ENCODE measurements at regions not wholly inside any gene's neighbourhood (a gene's known extent, or its start where the extent isn't known, plus 50 kb on each side); places are given as distances from the start of the nearest gene placed in this dataset.

DNA sequence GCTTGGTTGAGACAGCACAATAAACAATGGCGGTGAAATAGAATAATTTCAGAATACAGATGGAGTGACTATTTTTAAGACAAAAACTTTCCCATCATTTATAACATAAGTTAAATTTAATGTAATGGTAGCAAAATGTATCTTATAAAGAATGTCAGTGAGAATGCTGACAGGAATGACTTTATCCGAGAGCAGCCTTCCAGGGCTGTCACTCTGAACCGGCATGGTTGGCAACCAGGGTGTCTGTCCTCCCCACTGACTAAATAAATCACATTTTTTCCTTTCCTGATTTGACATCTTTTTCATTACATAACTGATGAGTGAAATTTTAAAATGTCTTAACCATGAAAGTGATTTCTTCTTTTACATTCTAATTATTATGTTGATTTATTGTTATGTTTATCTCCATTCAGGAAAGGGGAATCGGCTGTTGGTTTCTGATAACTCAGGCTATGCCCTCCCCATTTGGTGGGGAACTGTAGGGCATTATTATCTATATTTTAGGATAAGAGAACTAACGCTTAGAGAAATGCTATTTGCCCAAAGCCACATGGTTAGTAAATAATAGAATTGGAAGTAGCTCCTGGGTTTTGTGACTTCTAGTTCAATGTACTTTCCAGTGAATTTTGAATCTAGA, 109.2 kb upstream of the OGFRL1 start:
- Mint-ChIP-seq H3K27me3 (peaks cover 9% of the 10 kb centered on the region), H3K9me3 (peaks cover 10% of the 10 kb centered on the region), H3K36me3 (peaks cover 4% of the 10 kb centered on the region), H3K4me3 (no peak overlapping the region), H3K4me1 (ENCODE audit: unreplicated experiment) (no peaks in the 10 kb centered on the region), H3K27ac (no peak overlapping the region)
- no peak for DNase-seq (ENCODE audit: extremely low spot score, unreplicated experiment)
- TF ChIP-seq, protein P1, sequence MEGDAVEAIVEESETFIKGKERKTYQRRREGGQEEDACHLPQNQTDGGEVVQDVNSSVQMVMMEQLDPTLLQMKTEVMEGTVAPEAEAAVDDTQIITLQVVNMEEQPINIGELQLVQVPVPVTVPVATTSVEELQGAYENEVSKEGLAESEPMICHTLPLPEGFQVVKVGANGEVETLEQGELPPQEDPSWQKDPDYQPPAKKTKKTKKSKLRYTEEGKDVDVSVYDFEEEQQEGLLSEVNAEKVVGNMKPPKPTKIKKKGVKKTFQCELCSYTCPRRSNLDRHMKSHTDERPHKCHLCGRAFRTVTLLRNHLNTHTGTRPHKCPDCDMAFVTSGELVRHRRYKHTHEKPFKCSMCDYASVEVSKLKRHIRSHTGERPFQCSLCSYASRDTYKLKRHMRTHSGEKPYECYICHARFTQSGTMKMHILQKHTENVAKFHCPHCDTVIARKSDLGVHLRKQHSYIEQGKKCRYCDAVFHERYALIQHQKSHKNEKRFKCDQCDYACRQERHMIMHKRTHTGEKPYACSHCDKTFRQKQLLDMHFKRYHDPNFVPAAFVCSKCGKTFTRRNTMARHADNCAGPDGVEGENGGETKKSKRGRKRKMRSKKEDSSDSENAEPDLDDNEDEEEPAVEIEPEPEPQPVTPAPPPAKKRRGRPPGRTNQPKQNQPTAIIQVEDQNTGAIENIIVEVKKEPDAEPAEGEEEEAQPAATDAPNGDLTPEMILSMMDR (conservative IDR thresholded peaks at IDR 0.05): no peak

DNA sequence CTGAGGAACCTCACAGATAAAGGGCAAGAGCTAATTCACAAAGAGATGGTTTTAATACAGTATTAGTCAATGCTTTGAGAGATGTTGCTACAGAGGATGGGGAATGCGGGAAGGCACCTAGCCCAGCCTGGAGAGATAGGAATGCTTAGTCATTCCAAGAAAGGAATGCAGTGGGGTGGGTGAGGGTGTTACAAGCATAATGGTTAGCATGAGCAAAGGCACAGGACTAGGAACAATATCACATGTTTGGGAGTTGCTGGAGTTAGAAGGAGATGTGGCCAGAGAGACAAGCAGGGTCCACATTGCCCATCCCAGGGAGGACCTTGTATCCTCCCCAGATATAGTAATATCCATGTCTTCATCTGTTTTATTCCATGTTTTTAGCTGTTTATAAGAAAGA, 107.0 kb upstream of the OGFRL1 start:
- H3K4me3 Mint-ChIP-seq: no peak overlapping the region
- no peaks in the 10 kb centered on the region for H3K4me1 Mint-ChIP-seq (ENCODE audit: unreplicated experiment)
- peaks cover 9% of the 10 kb centered on the region for H3K27me3 Mint-ChIP-seq
- DNase-seq (ENCODE audit: extremely low spot score, unreplicated experiment): no peak
- peaks cover 4% of the 10 kb centered on the region for H3K36me3 Mint-ChIP-seq
- peaks cover 10% of the 10 kb centered on the region for H3K9me3 Mint-ChIP-seq
- TF ChIP-seq, protein P1 (conservative IDR thresholded peaks at IDR 0.05): no peak
- no peak overlapping the region for H3K27ac Mint-ChIP-seq

DNA sequence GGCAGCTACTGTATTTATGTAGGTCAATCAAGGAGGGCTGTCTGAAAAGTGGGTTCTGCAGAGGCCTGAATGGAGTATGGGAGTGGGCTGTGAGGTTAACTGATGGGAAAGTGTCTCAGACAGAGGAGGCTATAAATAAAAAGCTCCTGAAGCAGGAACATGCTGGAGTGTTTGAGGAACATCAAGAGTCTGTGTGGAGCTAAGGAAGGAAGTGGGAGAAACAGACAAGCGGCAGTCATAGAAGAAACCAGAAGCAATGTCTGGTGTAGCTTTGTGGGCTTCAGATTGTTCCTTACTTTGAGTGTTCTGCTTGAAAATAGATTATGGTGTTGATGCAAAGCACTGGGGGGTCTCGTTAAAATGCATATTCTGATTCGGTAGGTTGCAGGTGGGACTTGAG, 101.5 kb upstream of the OGFRL1 start:
- no peak overlapping the region for H3K27ac Mint-ChIP-seq
- H3K4me1 Mint-ChIP-seq (ENCODE audit: unreplicated experiment): no peaks in the 10 kb centered on the region
- DNase-seq (ENCODE audit: extremely low spot score, unreplicated experiment): no peak
- peaks cover 1% of the 10 kb centered on the region for H3K9me3 Mint-ChIP-seq
- TF ChIP-seq, protein P1 (conservative IDR thresholded peaks at IDR 0.05): no peak
- H3K36me3 Mint-ChIP-seq: no peaks in the 10 kb centered on the region
- H3K27me3 Mint-ChIP-seq: peaks cover 12% of the 10 kb centered on the region
- no peak overlapping the region for H3K4me3 Mint-ChIP-seq

DNA sequence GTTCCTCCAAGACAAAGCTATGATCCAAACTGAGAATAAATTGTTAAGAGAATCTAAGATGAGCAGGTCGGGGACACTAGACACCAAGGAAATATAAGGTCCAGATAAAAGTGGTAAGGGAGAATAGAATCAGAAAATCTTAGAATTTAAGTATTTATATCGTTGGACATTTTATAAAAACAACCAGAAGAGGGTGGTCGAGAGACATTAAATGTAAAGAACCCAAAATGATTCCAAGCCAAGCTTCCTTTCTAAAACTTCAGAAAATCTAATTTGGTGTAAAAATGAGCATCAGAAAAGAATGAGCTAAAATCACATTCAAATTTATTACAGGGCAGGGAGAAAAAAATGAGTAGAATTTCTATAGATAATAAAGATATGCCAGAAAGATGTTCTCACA, 97.8 kb upstream of the OGFRL1 start:
- TF ChIP-seq, protein P1 (conservative IDR thresholded peaks at IDR 0.05): peak; percentile 71
- no peak for DNase-seq (ENCODE audit: extremely low spot score, unreplicated experiment)
- no peak overlapping the region for H3K27ac Mint-ChIP-seq
- H3K36me3 Mint-ChIP-seq: no peaks in the 10 kb centered on the region
- H3K4me3 Mint-ChIP-seq: no peak overlapping the region
- H3K9me3 Mint-ChIP-seq: no peaks in the 10 kb centered on the region
- peaks cover 6% of the 10 kb centered on the region for H3K27me3 Mint-ChIP-seq
- H3K4me1 Mint-ChIP-seq (ENCODE audit: unreplicated experiment): no peaks in the 10 kb centered on the region

DNA sequence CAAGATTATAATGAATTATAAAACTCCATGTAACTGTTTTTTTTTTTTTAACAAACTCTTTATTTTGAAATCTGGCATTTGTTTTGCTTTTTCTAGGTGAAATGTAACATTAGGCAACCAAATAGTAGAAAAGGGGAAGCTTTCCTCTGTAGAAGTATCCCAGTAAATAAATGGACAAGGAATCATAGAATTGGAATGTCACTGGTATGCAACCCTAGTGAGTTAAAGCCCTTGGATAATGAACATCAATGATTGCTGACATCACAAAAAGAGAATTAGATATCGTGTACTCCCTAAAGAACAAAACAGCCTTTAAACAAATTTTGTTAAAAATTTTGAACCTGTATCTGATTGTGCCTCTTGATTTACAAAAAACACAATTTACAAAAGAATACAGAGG, 93.9 kb upstream of the OGFRL1 start:
- Mint-ChIP-seq H3K4me3 (no peak overlapping the region), H3K4me1 (ENCODE audit: unreplicated experiment) (no peaks in the 10 kb centered on the region), H3K9me3 (no peaks in the 10 kb centered on the region), H3K27me3 (peaks cover 3% of the 10 kb centered on the region), H3K27ac (no peak overlapping the region), H3K36me3 (no peaks in the 10 kb centered on the region)
- TF ChIP-seq, protein P1 (conservative IDR thresholded peaks at IDR 0.05): no peak
- DNase-seq (ENCODE audit: extremely low spot score, unreplicated experiment): no peak

DNA sequence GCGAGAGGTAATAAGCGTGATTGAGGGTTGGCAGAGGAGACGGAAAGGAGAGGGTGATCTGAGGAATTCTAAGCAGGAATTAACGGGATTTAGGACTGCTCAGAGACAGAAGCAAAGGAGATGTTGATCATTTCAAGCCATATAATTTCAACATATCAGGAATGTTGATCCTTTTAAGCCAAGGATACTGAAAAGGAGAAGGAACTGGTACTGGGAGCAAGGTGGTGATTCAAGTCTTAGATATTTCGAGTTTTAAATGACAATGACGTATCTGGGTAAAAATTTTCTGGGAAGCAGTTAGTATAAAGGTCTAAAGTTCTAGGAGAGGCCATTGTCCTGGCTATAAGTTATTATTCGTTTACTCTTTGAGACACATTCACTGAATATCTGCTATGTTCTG, 91.3 kb upstream of the OGFRL1 start:
- H3K4me1 Mint-ChIP-seq (ENCODE audit: unreplicated experiment): no peaks in the 10 kb centered on the region
- no peak for DNase-seq (ENCODE audit: extremely low spot score, unreplicated experiment)
- no peaks in the 10 kb centered on the region for H3K36me3 Mint-ChIP-seq
- H3K27me3 Mint-ChIP-seq: no peaks in the 10 kb centered on the region
- H3K27ac Mint-ChIP-seq: no peak overlapping the region
- H3K9me3 Mint-ChIP-seq: no peaks in the 10 kb centered on the region
- no peak overlapping the region for H3K4me3 Mint-ChIP-seq
- TF ChIP-seq, protein P1 (conservative IDR thresholded peaks at IDR 0.05): no peak
